Peyer's patch (tissue), 4 donors: ENCODE measurements at regions not wholly inside any gene's neighbourhood (a gene's known extent, or its start where the extent isn't known, plus 50 kb on each side); places are given as distances from the start of the nearest gene placed in this dataset.

Source experiments
- CTCF ChIP-seq, 6 experiments: fragments of 450-650 bp in 4 of 6; fragments of 200-600 bp in 2 of 6; sonication (generic) in 1 of 6; IDR thresholded peaks; one replicate each; pipeline ENCODE4 v1.5.1; 2017 to 2019; ENCODE audit warnings: antibody characterized with exemption in 6 of 6, mild to moderate bottlenecking in 3 of 6, moderate library complexity in 1 of 6
- POLR2A ChIP-seq, 2 donors: fragments of 450-650 bp; IDR thresholded peaks; one replicate each; pipeline ENCODE4 v1.5.1; 2017; ENCODE audit warnings: antibody characterized with exemption in 2 of 2, mild to moderate bottlenecking in 2 of 2, moderate library complexity in 2 of 2

GRCh38 chr11:71321433-71322191 lies 69.2 kb upstream of the SHANK2 start:
- TF ChIP-seq CTCF (IDR thresholded peaks at IDR 0.05) = no peak
- no peak for TF ChIP-seq POLR2A (IDR thresholded peaks at IDR 0.05)
